ENCODE measurements at regions not wholly inside any gene's neighbourhood (a gene's known extent, or its start where the extent isn't known, plus 50 kb on each side); places are given as distances from the start of the nearest gene placed in this dataset.

- no peak for DNase-seq
Observed at GRCh38 chr13:91122766-91123165, 224.7 kb upstream of the MIR17HG start.

- DNase-seq = no peak
Observed at GRCh38 chr13:91123456-91124127, 223.9 kb upstream of the MIR17HG start.

- no peak for DNase-seq
Observed at GRCh38 chr13:91126806-91127205, 220.7 kb upstream of the MIR17HG start.

- no peak for DNase-seq
Observed at GRCh38 chr13:91127995-91128394, 219.5 kb upstream of the MIR17HG start.

- no peak for DNase-seq
Observed at GRCh38 chr13:91132381-91132780, 215.1 kb upstream of the MIR17HG start.

- DNase-seq = no peak
Observed at GRCh38 chr13:91132786-91133185, 214.7 kb upstream of the MIR17HG start.

- no peak for DNase-seq
Observed at GRCh38 chr13:91133941-91134802, 213.3 kb upstream of the MIR17HG start.

- DNase-seq = no peak
Observed at GRCh38 chr13:91134803-91135184, 212.7 kb upstream of the MIR17HG start.

- no peak for DNase-seq
Observed at GRCh38 chr13:91135376-91135775, 212.1 kb upstream of the MIR17HG start.

GRCh38 chr13:91135968-91136367 is 211.5 kb upstream of the MIR17HG start:
- no peak for DNase-seq

- DNase-seq = no peak
Observed at GRCh38 chr13:91136806-91137205, 210.7 kb upstream of the MIR17HG start.

GRCh38 chr13:91139232-91139631 is 208.3 kb upstream of the MIR17HG start:
- DNase-seq = no peak

- DNase-seq = no peak
Observed at GRCh38 chr13:91141543-91142061, 205.9 kb upstream of the MIR17HG start.

GRCh38 chr13:91142572-91142971 is 204.9 kb upstream of the MIR17HG start:
- no peak for DNase-seq

GRCh38 chr13:91144054-91144453 is 203.4 kb upstream of the MIR17HG start:
- DNase-seq = no peak

GRCh38 chr13:91144486-91144885 is 203.0 kb upstream of the MIR17HG start:
- DNase-seq = no peak

- DNase-seq = no peak
Observed at GRCh38 chr13:91145571-91146205, 201.8 kb upstream of the MIR17HG start.

- no peak for DNase-seq
Observed at GRCh38 chr13:91146601-91147000, 200.9 kb upstream of the MIR17HG start.

GRCh38 chr13:91148098-91148497 is 199.4 kb upstream of the MIR17HG start:
- no peak for DNase-seq

GRCh38 chr13:91151921-91152320 is 195.6 kb upstream of the MIR17HG start:
- no peak for DNase-seq

GRCh38 chr13:91153372-91153771 is 194.1 kb upstream of the MIR17HG start:
- no peak for DNase-seq

- DNase-seq = no peak
Observed at GRCh38 chr13:91154558-91155353, 192.7 kb upstream of the MIR17HG start.
